ENCODE measurements at regions not wholly inside any gene's neighbourhood (a gene's known extent, or its start where the extent isn't known, plus 50 kb on each side); places are given as distances from the start of the nearest gene placed in this dataset.

GRCh38 chr21:26715116-26715515, 130.1 kb downstream of the ADAMTS1 start:
- Histone ChIP-seq H3K56ac (replicated peaks; ENCODE audit: insufficient read length, low read depth, low read length) (no peak overlapping the region), H3K23ac (ENCODE audit: insufficient read length) (no peak overlapping the region), H2AFZ (ENCODE audit: low read length) (no peak overlapping the region), H4K91ac (replicated peaks; ENCODE audit: insufficient read length, low read length) (no peak overlapping the region), H3K4me1 (replicated peaks in 1 of 4; ENCODE audit: control insufficient read depth in 3 of 4, insufficient read depth in 4 of 4, low read length in 3 of 4) (peaks cover 0 to 8% (median 0%) of the 10 kb centered on the region in 4 experiments; a peak in 4 of 7 replicates), H3K36me3 (ENCODE audit: control insufficient read depth in 2 of 4, insufficient read depth in 4 of 4, low read length in 3 of 4) (no peaks in the 10 kb centered on the region), H3K9me3 (ENCODE audit: insufficient read depth in 2 of 2, low read depth in 1 of 2, low read length in 1 of 2) (no peaks in the 10 kb centered on the region), H2BK120ac (replicated peaks; ENCODE audit: low read depth, low read length) (no peak overlapping the region), H3K79me2 (ENCODE audit: control insufficient read depth in 1 of 2, insufficient read depth in 2 of 2, low read length in 2 of 2) (no peaks in the 10 kb centered on the region), H4K5ac (ENCODE audit: insufficient read length, low read depth, low read length) (no peak overlapping the region), H3K14ac (ENCODE audit: insufficient read length) (no peak overlapping the region), H2BK15ac (ENCODE audit: low read length) (no peak overlapping the region), H3K18ac (ENCODE audit: extremely low read depth, low read length) (no peak overlapping the region), H3K4me2 (ENCODE audit: insufficient read depth in 1 of 2, low read depth in 2 of 2, low read length in 2 of 2) (no peak overlapping the region), H2BK5ac (ENCODE audit: low read depth, low read length) (no peak overlapping the region), H3K79me1 (ENCODE audit: low read depth, low read length) (no peaks in the 10 kb centered on the region), H2BK20ac (ENCODE audit: low read length) (no peak overlapping the region), H3K4ac (replicated peaks; ENCODE audit: insufficient read length, low read depth, low read length) (no peak overlapping the region), H4K8ac (ENCODE audit: extremely low read depth, insufficient read depth, low read length) (no peak overlapping the region), H3K27ac (ENCODE audit: low read depth, low read length) (no peak overlapping the region), H2BK12ac (ENCODE audit: low read depth, low read length) (no peak overlapping the region), H2AK5ac (ENCODE audit: low read depth, low read length) (no peak overlapping the region), H4K20me1 (replicated peaks in 1 of 2; ENCODE audit: control insufficient read depth in 1 of 2, insufficient read depth in 2 of 2, low read length in 2 of 2) (no peaks in the 10 kb centered on the region), H3K23me2 (ENCODE audit: low read depth, low read length) (no peaks in the 10 kb centered on the region; the same call in 1 of the 2 replicates), H3K9ac (replicated peaks in 1 of 4; ENCODE audit: extremely low read depth in 1 of 4, low read depth in 3 of 4, low read length in 3 of 4) (no peak overlapping the region), H3K4me3 (ENCODE audit: extremely low read depth in 1 of 4, insufficient read depth in 2 of 4, low read depth in 3 of 4, low read length in 4 of 4) (no peak overlapping the region), H3K27me3 (replicated peaks in 1 of 4; ENCODE audit: control insufficient read depth in 3 of 4, extremely low read depth in 1 of 4, insufficient read depth in 3 of 4, low read length in 3 of 4) (no peaks in the 10 kb centered on the region)
- DNase-seq (ENCODE audit: low read depth in 1 of 2, low spot score in 2 of 2): no peak
- WGBS, 2 experiments (ENCODE audit: extremely low coverage in 1 of 2, insufficient coverage in 1 of 2, insufficient read length in 1 of 2, insufficient replicate concordance in 2 of 2, low coverage in 1 of 2, low lambda C conversion rate in 2 of 2, missing lambda C conversion rate in 1 of 2): 86% methylated on average over 4 of the region's 4 CpGs; no CpG with 5 or more reads in 1 of the 2 experiments
- no peak for FAIRE-seq
- ChIA-PET POLR2A (ENCODE audit: partially characterized antibody) (no interaction called here), CTCF (ENCODE audit: partially characterized antibody) (interaction anchor here (0.6 to 1.4 kb wide), 7 partner anchors 16 to 337 kb away, joined by 3 to 5 read pairs (median 3); no protein-coding TSS in a partner anchor)
- TF ChIP-seq CHD1 (IDR thresholded peaks at IDR 0.05; ENCODE audit: low read depth, low read length): no peak
- no peak for TF ChIP-seq TAF1 (IDR thresholded peaks at IDR 0.05; ENCODE audit: low read depth, low read length)
- no peak for TF ChIP-seq POU5F1 (IDR thresholded peaks at IDR 0.05; ENCODE audit: low read depth, low read length)
- TF ChIP-seq ASH2L (IDR thresholded peaks at IDR 0.05; ENCODE audit: low read length): no peak
- TF ChIP-seq HDAC2 (IDR thresholded peaks at IDR 0.05; ENCODE audit: borderline replicate concordance in 1 of 2, low read depth in 2 of 2, low read length in 2 of 2): no peak

Data from H1 (cell line).